HCT116 (cell line): ENCODE measurements at regions not wholly inside any gene's neighbourhood (a gene's known extent, or its start where the extent isn't known, plus 50 kb on each side); places are given as distances from the start of the nearest gene placed in this dataset.

Source experiments
- ATAC-seq: fragments of 200-7000 bp; cut with Tn5 transposase; 2 replicates; pipeline ENCODE4 v1.9.1; 2020; ENCODE audit warnings: mild to moderate bottlenecking, moderate library complexity
- BruUV-seq: library from RNA; stranded (reverse); fragments of 400-500 nt; replicated peaks from 2 replicates; lab custom pipeline; 2021; lab: Mats Ljungman, UMichigan
- CTCF ChIA-PET: fragments of 300-600 bp; sonication (Branson Sonifier 250); formaldehyde crosslinking; loops from one replicate; lab custom pipeline; 2021; ENCODE audit warnings: antibody characterized with exemption; lab: Charles Lee
- POLR2A ChIA-PET: fragments of 300-600, 350-600 bp; sonication (Branson Sonifier 250); formaldehyde crosslinking; loops from one replicate; lab custom pipeline; 2021; ENCODE audit warnings: antibody characterized with exemption; lab: Charles Lee
- RAD21 ChIA-PET, 2 experiments: fragments of 300-600 bp; sonication (Branson Sonifier 250); formaldehyde crosslinking; loops; one replicate each; lab custom pipeline; 2023; ENCODE audit warnings: low total read pairs in 2 of 2; ENCODE audit not compliant: uncharacterized antibody in 2 of 2, unreplicated experiment in 2 of 2, low non-redundant PET in 1 of 2; lab: Charles Lee
- DNase-seq: peaks from one replicate; pipeline ENCODE4 v3.0.0-alpha.2; 2010; ENCODE audit warnings: low read depth, low spot score
- H2AFZ ChIP-seq: fragments of 200-600 bp; shearing (Covaris generic), sonication (generic); 2 replicates; pipeline ENCODE4 v1.6.1; 2017; ENCODE audit warnings: low read depth, mixed run types, mixed read lengths, antibody characterized with exemption, low read length; ENCODE audit not compliant: poor library complexity, severe bottlenecking
- H3K27ac ChIP-seq: 2 replicates; pipeline ENCODE4 v1.5.1; 2012; ENCODE audit warnings: low read depth, low read length
- H3K27me3 ChIP-seq: fragments of 200-600 bp; sonication (generic); 2 replicates; pipeline ENCODE4 v1.6.1; 2016; ENCODE audit warnings: mixed run types, low read length, mixed read lengths; ENCODE audit not compliant: insufficient read depth
- H3K36me3 ChIP-seq, 2 experiments: fragments of 200-500 bp in 1 of 2; fragments of 200-600 bp in 1 of 2; sonication (Bioruptor generic) in 1 of 2; sonication (generic) in 1 of 2; 2 replicates each; pipeline versions ENCODE4 v1.5.1 to v1.6.1; 2014 to 2016; ENCODE audit warnings: low read length in 2 of 2, inconsistent platforms in 1 of 2, mixed read lengths in 1 of 2, mixed run types in 1 of 2; ENCODE audit not compliant: insufficient read depth in 2 of 2, control insufficient read depth in 1 of 2
- H3K4me1 ChIP-seq, 2 experiments: fragments of 200-600 bp in 1 of 2; sonication (generic) in 1 of 2; 2 replicates each; pipeline versions ENCODE4 v1.5.1 to v1.6.1; 2012 to 2017; ENCODE audit warnings: low read length in 2 of 2, inconsistent platforms in 1 of 2, mild to moderate bottlenecking in 1 of 2, mixed read lengths in 1 of 2, mixed run types in 1 of 2, moderate library complexity in 1 of 2; ENCODE audit not compliant: insufficient read depth in 2 of 2, control insufficient read depth in 1 of 2
- H3K4me2 ChIP-seq: fragments of 200-600 bp; sonication (generic); 2 replicates; pipeline ENCODE4 v1.6.1; 2017; ENCODE audit warnings: mixed run types, low read length, mixed read lengths
- H3K4me3 ChIP-seq, 2 experiments: fragments of 200-600 bp in 1 of 2; sonication (generic) in 1 of 2; replicated peaks in 1 of 2; 2 replicates each; pipeline ENCODE4 v1.5.1; 2011 to 2016; ENCODE audit warnings: low read length in 2 of 2, control low read depth in 1 of 2, low read depth in 1 of 2, mild to moderate bottlenecking in 1 of 2, mixed read lengths in 1 of 2, mixed run types in 1 of 2
- H3K79me2 ChIP-seq: fragments of 200-600 bp; sonication (generic); 2 replicates; pipeline ENCODE4 v1.6.1; 2017; ENCODE audit warnings: mild to moderate bottlenecking, mixed run types, low read length, moderate library complexity, mixed read lengths; ENCODE audit not compliant: insufficient read depth
- H3K9ac ChIP-seq: fragments of 200-600 bp; sonication (generic); 2 replicates; pipeline ENCODE4 v1.6.1; 2016; ENCODE audit warnings: low read length, mixed read lengths
- H3K9me2 ChIP-seq: fragments of 200-600 bp; sonication (generic), shearing (Covaris generic); 2 replicates; pipeline ENCODE4 v1.6.1; 2017; ENCODE audit warnings: mixed run types, mild to moderate bottlenecking, moderate library complexity; ENCODE audit not compliant: insufficient read depth
- H3K9me3 ChIP-seq, 2 experiments: fragments of 200-500 bp in 1 of 2; fragments of 200-600 bp in 1 of 2; sonication (Bioruptor generic) in 1 of 2; sonication (generic) in 1 of 2; 2 replicates each; pipeline ENCODE4 v1.6.1; 2014 to 2017; ENCODE audit warnings: low read length in 2 of 2, mixed read lengths in 2 of 2, inconsistent platforms in 1 of 2, low read depth in 1 of 2, mild to moderate bottlenecking in 1 of 2, mixed run types in 1 of 2, moderate library complexity in 1 of 2; ENCODE audit not compliant: control insufficient read depth in 1 of 2, insufficient read depth in 1 of 2
- H4K20me1 ChIP-seq: fragments of 200-600 bp; sonication (generic), shearing (Covaris generic); 2 replicates; pipeline ENCODE4 v1.6.1; 2017; ENCODE audit warnings: mixed run types, mild to moderate bottlenecking, moderate library complexity; ENCODE audit not compliant: insufficient read depth
- CEBPB ChIP-seq: IDR thresholded peaks from 2 replicates; pipeline ENCODE4 v1.6.1; 2012; ENCODE audit warnings: low read depth
- CTCF ChIP-seq, 3 experiments: fragments of 200-600 bp in 1 of 3; sonication (generic) in 1 of 3; IDR thresholded peaks in 2 of 3; conservative IDR thresholded peaks in 1 of 3; 2 replicates each; pipeline ENCODE4 v1.5.1; 2012 to 2017; ENCODE audit warnings: low read depth in 2 of 3, low read length in 2 of 3, antibody characterized with exemption in 1 of 3, borderline replicate concordance in 1 of 3, control low read depth in 1 of 3, mild to moderate bottlenecking in 1 of 3, mixed read lengths in 1 of 3, mixed run types in 1 of 3, moderate library complexity in 1 of 3; ENCODE audit not compliant: insufficient read depth in 1 of 3
- EGR1 ChIP-seq: IDR thresholded peaks from 2 replicates; pipeline ENCODE4 v1.6.1; 2012; ENCODE audit warnings: low read depth
- ELF1 ChIP-seq: IDR thresholded peaks from 2 replicates; pipeline ENCODE4 v1.6.1; 2012; ENCODE audit warnings: low read depth, borderline replicate concordance
- EZH2 ChIP-seq: fragments of 200-600 bp; sonication (generic); IDR thresholded peaks from 2 replicates; pipeline ENCODE4 v1.6.1; 2017; ENCODE audit warnings: antibody characterized with exemption, mixed run types
- EZH2phosphoT487 ChIP-seq: fragments of 200-600 bp; IDR thresholded peaks from 2 replicates; pipeline ENCODE4 v1.6.1; 2018; ENCODE audit warnings: antibody characterized with exemption, borderline replicate concordance
- FOSL1 ChIP-seq: IDR thresholded peaks from 2 replicates; pipeline ENCODE4 v1.6.1; 2012; ENCODE audit warnings: low read depth
- JUND ChIP-seq: IDR thresholded peaks from 2 replicates; pipeline ENCODE4 v1.6.1; 2012
- MAX ChIP-seq: IDR thresholded peaks from 2 replicates; pipeline ENCODE4 v1.6.1; 2012
- POLR2A ChIP-seq: IDR thresholded peaks from 2 replicates; pipeline ENCODE4 v1.7.0; 2011; ENCODE audit warnings: borderline replicate concordance; ENCODE audit not compliant: insufficient read depth, insufficient read length; ENCODE audit errors: extremely low read depth
- POLR2AphosphoS5 ChIP-seq: IDR thresholded peaks from 2 replicates; pipeline ENCODE4 v1.6.1; 2011; ENCODE audit warnings: mild to moderate bottlenecking, low read depth, low read length, moderate library complexity
- RAD21 ChIP-seq: IDR thresholded peaks from 2 replicates; pipeline ENCODE4 v1.6.1; 2012; ENCODE audit warnings: low read depth, mild to moderate bottlenecking
- REST ChIP-seq: IDR thresholded peaks from 2 replicates; pipeline ENCODE4 v1.6.1; 2012; ENCODE audit warnings: low read depth
- SIN3A ChIP-seq: IDR thresholded peaks from 2 replicates; pipeline ENCODE4 v1.6.1; 2012; ENCODE audit warnings: low read depth
- SP1 ChIP-seq: IDR thresholded peaks from 2 replicates; pipeline ENCODE4 v1.6.1; 2012; ENCODE audit warnings: low read depth
- SRF ChIP-seq: IDR thresholded peaks from 2 replicates; pipeline ENCODE4 v1.6.1; 2012; ENCODE audit warnings: low read depth
- YY1 ChIP-seq: IDR thresholded peaks from 2 replicates; pipeline ENCODE4 v1.6.1; 2011; ENCODE audit warnings: low read length, low read depth, moderate library complexity, mild to moderate bottlenecking; ENCODE audit not compliant: insufficient replicate concordance; ENCODE audit errors: extremely low read depth
- ZBTB33 ChIP-seq: IDR thresholded peaks from 2 replicates; pipeline ENCODE4 v1.6.1; 2011; ENCODE audit warnings: mild to moderate bottlenecking, low read length, moderate library complexity; ENCODE audit not compliant: insufficient replicate concordance; ENCODE audit errors: extremely low read depth
- ZFX ChIP-seq: fragments of 450-650 bp; IDR thresholded peaks from 2 replicates; pipeline ENCODE4 v1.6.1; 2017
- intact Hi-C: fragments of 100-400 bp; cut with micrococcal nuclease; formaldehyde crosslinking; loops from 2 replicates; pipeline ENCODE4 v1.10.0; 2022

DNA sequence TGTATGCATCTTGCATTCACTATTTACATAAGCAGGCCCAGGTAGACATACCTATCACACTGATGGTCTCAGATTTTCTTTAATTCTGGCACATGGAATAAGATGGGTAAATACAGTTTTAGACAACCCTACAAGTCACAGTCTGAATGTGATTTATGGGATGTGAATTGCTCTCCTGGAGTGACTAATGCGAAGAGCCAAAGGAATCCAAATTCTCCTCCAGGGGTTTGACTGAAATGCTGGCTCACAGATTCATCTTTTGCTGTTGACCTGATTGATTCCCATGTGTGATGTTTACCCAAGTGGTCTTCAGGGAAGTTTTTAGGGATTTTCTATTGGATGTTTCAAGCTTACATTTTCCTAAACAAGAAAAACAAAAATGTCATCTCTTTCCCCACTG, 277.9 kb upstream of the MON1B start:
- RAD21 ChIA-PET: no interaction called here
- no peak overlapping the region for H3K9ac ChIP-seq
- H3K4me1 ChIP-seq: no peaks in the 10 kb centered on the region
- H3K9me2 ChIP-seq: no peaks in the 10 kb centered on the region; the same call in 1 of the 2 replicates
- H3K27me3 ChIP-seq: no peaks in the 10 kb centered on the region; the same call in 1 of the 2 replicates
- H2AFZ ChIP-seq: no peak overlapping the region
- no peaks in the 10 kb centered on the region; a peak in 1 of 4 replicates for H3K36me3 ChIP-seq
- H3K4me2 ChIP-seq: no peak overlapping the region
- TF ChIP-seq SP1: no peak
- TF ChIP-seq YY1: no peak
- TF ChIP-seq MAX: no peak
- TF ChIP-seq EGR1: no peak
- no peak for TF ChIP-seq SIN3A
- TF ChIP-seq ZFX: no peak
- TF ChIP-seq REST: no peak
- TF ChIP-seq EZH2phosphoT487: no peak
- TF ChIP-seq ZBTB33: no peak
- no peak for TF ChIP-seq RAD21
- TF ChIP-seq FOSL1: no peak
- TF ChIP-seq JUND: no peak
- TF ChIP-seq EZH2: no peak
- no peak for TF ChIP-seq POLR2A
- no peak for TF ChIP-seq CEBPB
- TF ChIP-seq CTCF (IDR thresholded peaks at IDR 0.05 in 2 of 3, conservative IDR thresholded peaks at IDR 0.05 in 1 of 3; ENCODE audit: borderline replicate concordance in 1 of 3, insufficient read depth in 1 of 3, low read depth in 2 of 3, low read length in 2 of 3): no peak
- TF ChIP-seq ELF1: no peak
- no peak for TF ChIP-seq POLR2AphosphoS5
- no peak for TF ChIP-seq SRF
- TF ChIP-seq, all 23 proteins: peak for 0
- H3K79me2 ChIP-seq: no peaks in the 10 kb centered on the region
- intact Hi-C loops: no loop called here
- DNase-seq (no peak), ATAC-seq (no peak)
- no peaks in the 10 kb centered on the region; a peak in 1 of 4 replicates for H3K9me3 ChIP-seq
- no peak overlapping the region for H3K27ac ChIP-seq
- ChIA-PET CTCF (no interaction called here), POLR2A (no interaction called here)
- H4K20me1 ChIP-seq: no peaks in the 10 kb centered on the region
- H3K4me3 ChIP-seq: no peak overlapping the region
- BruUV-seq: no TSS peak
